HEK293T (cell line): ENCODE measurements at regions not wholly inside any gene's neighbourhood (a gene's known extent, or its start where the extent isn't known, plus 50 kb on each side); places are given as distances from the start of the nearest gene placed in this dataset.

Source experiments
- CTCF ChIA-PET: fragments of 350-600 bp; formaldehyde crosslinking; extraction: SDS; loops from one replicate; lab custom pipeline; 2021; ENCODE audit warnings: antibody characterized with exemption, inconsistent platforms; lab: Yijun Ruan, JAX
- POLR2A ChIA-PET: fragments of 350-600 bp; formaldehyde crosslinking; extraction: SDS; loops from one replicate; lab custom pipeline; 2020; ENCODE audit warnings: antibody characterized with exemption, inconsistent platforms; lab: Yijun Ruan, JAX
- DNase-seq: peaks from one replicate; pipeline ENCODE4 v3.0.0; 2012; ENCODE audit warnings: mixed read lengths; ENCODE audit errors: extremely low spot score
- ARNT ChIP-seq: fragments of 450-650 bp; IDR thresholded peaks from 2 replicates; pipeline ENCODE4 v1.6.1; 2017; ENCODE audit warnings: mild to moderate bottlenecking
- BHLHE40 ChIP-seq: fragments of 450-650 bp; IDR thresholded peaks from 2 replicates; pipeline ENCODE4 v1.6.1; 2016; ENCODE audit warnings: mild to moderate bottlenecking, moderate library complexity, borderline replicate concordance
- CTBP1 ChIP-seq: fragments of 450-650 bp; IDR thresholded peaks from 2 replicates; pipeline ENCODE4 v1.6.1; 2016; ENCODE audit warnings: borderline replicate concordance
- ELF4 ChIP-seq: fragments of 450-650 bp; IDR thresholded peaks from 2 replicates; pipeline ENCODE4 v1.6.1; 2017; ENCODE audit warnings: antibody characterized with exemption
- FOXA1 ChIP-seq: fragments of 450-650 bp; IDR thresholded peaks from 2 replicates; pipeline ENCODE4 v1.6.1; 2016; ENCODE audit warnings: mild to moderate bottlenecking
- FOXK2 ChIP-seq: fragments of 450-650 bp; IDR thresholded peaks from 2 replicates; pipeline ENCODE4 v1.6.1; 2016; ENCODE audit warnings: mild to moderate bottlenecking
- FOXM1 ChIP-seq: fragments of 450-650 bp; IDR thresholded peaks from 2 replicates; pipeline ENCODE4 v1.6.1; 2017; ENCODE audit warnings: mild to moderate bottlenecking, borderline replicate concordance
- HDGF ChIP-seq: fragments of 450-650 bp; IDR thresholded peaks from 2 replicates; pipeline ENCODE4 v1.6.1; 2017; ENCODE audit warnings: antibody characterized with exemption, borderline replicate concordance
- L3MBTL2 ChIP-seq: fragments of 450-650 bp; conservative IDR thresholded peaks from 2 replicates; pipeline ENCODE4 v1.6.1; 2016; ENCODE audit warnings: mild to moderate bottlenecking
- LEF1 ChIP-seq: fragments of 450-650 bp; IDR thresholded peaks from 2 replicates; pipeline ENCODE4 v1.6.1; 2017; ENCODE audit warnings: mild to moderate bottlenecking, borderline replicate concordance
- NFRKB ChIP-seq: fragments of 450-650 bp; IDR thresholded peaks from 2 replicates; pipeline ENCODE4 v1.6.1; 2016; ENCODE audit warnings: mild to moderate bottlenecking, moderate library complexity
- SP1 ChIP-seq: fragments of 450-650 bp; IDR thresholded peaks from 2 replicates; pipeline ENCODE4 v1.6.1; 2017
- SUZ12 ChIP-seq: fragments of 450-650 bp; IDR thresholded peaks from 2 replicates; pipeline ENCODE4 v1.6.1; 2016; ENCODE audit warnings: mild to moderate bottlenecking
- TARDBP ChIP-seq: fragments of 450-650 bp; IDR thresholded peaks from 2 replicates; pipeline ENCODE4 v1.6.1; 2016
- ZNF384 ChIP-seq: fragments of 450-650 bp; IDR thresholded peaks from 2 replicates; pipeline ENCODE4 v1.6.1; 2016
- TF ChIP-seq, protein P1 (sequence below): fragments of 450-650 bp; IDR thresholded peaks from 2 replicates; pipeline ENCODE4 v1.6.1; 2016

DNA sequence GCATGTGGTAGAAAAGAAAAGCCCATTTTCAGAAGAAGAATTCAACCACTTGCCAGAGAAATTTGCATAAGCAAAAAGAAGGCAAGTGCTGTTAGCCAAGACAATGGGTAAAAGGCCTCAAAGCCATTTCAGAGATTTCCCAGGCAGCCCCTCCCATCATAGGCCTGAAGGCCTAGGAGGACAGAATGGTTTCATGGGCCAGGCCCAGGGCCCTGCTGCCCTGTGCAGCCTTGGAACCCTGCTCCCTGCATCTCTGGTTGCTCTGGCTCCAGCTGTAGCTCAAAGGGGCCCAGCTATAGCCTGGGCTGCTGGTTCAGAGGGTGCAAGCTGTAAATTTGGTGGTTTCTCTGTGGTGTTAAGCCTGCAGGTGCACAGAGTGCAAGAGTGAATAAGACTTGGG is 212.8 kb downstream of the EFNB2 start:
- ChIA-PET POLR2A (no interaction called here), CTCF (interaction anchor here (0.5 kb wide), 1 partner anchor 18 kb away, joined by 3 read pairs; no protein-coding TSS in a partner anchor)
- TF ChIP-seq BHLHE40 (no peak), ARNT (no peak), CTBP1 (no peak), ZNF384 (no peak), ELF4 (no peak), TARDBP (no peak), FOXK2 (no peak), NFRKB (no peak)
- TF ChIP-seq, protein P1, sequence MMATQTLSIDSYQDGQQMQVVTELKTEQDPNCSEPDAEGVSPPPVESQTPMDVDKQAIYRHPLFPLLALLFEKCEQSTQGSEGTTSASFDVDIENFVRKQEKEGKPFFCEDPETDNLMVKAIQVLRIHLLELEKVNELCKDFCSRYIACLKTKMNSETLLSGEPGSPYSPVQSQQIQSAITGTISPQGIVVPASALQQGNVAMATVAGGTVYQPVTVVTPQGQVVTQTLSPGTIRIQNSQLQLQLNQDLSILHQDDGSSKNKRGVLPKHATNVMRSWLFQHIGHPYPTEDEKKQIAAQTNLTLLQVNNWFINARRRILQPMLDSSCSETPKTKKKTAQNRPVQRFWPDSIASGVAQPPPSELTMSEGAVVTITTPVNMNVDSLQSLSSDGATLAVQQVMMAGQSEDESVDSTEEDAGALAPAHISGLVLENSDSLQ = no peak
- DNase-seq = no peak

DNA sequence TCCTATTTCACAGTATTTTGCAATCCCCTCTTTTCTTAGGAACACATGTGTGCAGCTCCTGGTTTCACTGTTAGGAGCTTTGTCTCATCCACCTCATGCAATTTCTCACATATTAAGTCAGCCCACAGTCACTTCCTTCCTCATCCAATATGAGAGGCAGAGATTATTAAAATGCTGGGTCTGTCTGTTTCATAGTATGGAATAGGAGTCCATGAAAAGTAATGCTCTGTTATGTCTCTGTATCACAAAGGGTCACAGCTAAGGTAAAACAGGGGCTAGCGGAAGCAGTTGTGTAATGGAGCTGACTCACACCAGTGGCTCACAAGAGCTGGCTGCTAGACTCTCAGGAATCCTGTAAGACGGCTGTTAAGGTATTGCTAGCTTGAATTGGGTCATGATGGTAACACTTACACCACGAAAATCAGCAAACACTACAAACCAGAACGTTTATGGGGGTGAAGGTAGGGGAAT is 216.5 kb downstream of the EFNB2 start:
- no peak for DNase-seq
- CTCF ChIA-PET = no interaction called here
- POLR2A ChIA-PET = no interaction called here
- TF ChIP-seq NFRKB (no peak), FOXA1 (no peak), FOXM1 (no peak), BHLHE40 (no peak), ELF4 (no peak), SP1 (no peak), SUZ12 (no peak)

DNA sequence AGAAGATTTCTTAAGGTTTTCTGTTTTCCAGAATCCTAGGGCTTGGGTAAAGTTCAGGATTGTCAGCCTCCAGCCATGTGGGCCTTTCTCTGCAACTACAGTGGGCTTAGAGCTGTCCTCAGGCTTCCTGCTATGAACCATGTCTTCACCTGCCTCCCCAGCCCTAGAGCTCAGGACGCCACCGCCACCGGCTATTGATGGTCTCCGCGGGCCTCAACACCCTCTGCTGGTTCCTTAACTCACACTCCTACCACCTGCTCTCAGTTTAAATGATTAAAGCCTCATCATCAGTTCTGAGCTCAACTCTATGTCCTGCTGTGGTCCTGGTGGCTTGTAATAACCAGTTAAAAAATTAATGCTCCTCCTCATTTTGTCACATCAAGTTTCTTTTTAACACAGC is 221.0 kb downstream of the EFNB2 start:
- TF ChIP-seq FOXA1 = no peak
- no peak for TF ChIP-seq CTBP1
- TF ChIP-seq SUZ12 = no peak
- TF ChIP-seq FOXM1 = no peak
- TF ChIP-seq ZNF384 = no peak
- TF ChIP-seq SP1 = no peak
- TF ChIP-seq ELF4 = no peak
- no peak for TF ChIP-seq LEF1
- TF ChIP-seq L3MBTL2 = no peak
- TF ChIP-seq FOXK2 = no peak
- no peak for TF ChIP-seq TARDBP
- no peak for TF ChIP-seq HDGF
- TF ChIP-seq, protein P1 = no peak
- no peak for TF ChIP-seq BHLHE40
- TF ChIP-seq NFRKB = no peak
- no peak for TF ChIP-seq ARNT
- CTCF ChIA-PET = interaction anchor here (0.7 kb wide), 1 partner anchor 188 kb away, joined by 3 read pairs; no protein-coding TSS in a partner anchor
- POLR2A ChIA-PET = no interaction called here

GRCh38 chr13:106311004-106311403 is 224.5 kb downstream of the EFNB2 start:
- no peak for DNase-seq
- TF ChIP-seq, protein P1 = no peak
- no peak for TF ChIP-seq ELF4
- TF ChIP-seq SUZ12 = no peak
- TF ChIP-seq HDGF = no peak
- no peak for TF ChIP-seq NFRKB
- no peak for TF ChIP-seq FOXM1
- no peak for TF ChIP-seq ARNT
- no peak for TF ChIP-seq BHLHE40
- CTCF ChIA-PET = no interaction called here
- POLR2A ChIA-PET = no interaction called here

More for the DNA sequence above, 221.0 kb downstream of the EFNB2 start:
- DNase-seq = no peak

DNA sequence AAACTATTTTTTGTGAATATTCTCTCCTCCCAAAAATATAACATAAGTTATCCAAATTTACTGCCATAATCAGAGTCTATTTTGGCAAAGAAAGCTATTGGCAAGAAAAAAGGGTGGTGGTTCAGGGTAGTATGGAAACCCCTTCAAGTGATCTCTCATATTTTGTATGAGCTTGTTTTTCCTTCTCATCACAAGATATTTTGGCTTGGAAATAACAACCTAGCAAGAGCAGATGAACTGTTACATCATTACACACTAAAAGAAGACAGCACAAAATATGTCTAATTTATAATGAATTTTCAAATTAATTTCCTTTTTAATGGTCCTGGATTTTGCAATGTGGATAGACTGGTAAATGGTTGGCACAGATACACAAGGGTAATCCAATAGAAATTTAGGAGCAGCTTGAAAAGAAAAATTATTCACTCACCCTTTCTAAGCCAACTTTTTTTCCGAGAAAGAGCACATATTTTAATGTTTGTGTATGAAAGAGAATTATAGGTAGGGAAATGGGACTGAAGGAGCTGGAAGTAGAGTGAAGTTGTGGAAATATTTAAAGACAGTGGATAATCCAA is 225.1 kb downstream of the EFNB2 start:
- ChIA-PET CTCF (no interaction called here), POLR2A (no interaction called here)
- DNase-seq = no peak
- TF ChIP-seq NFRKB = no peak
- no peak for TF ChIP-seq BHLHE40
- TF ChIP-seq ZNF384 = no peak
- no peak for TF ChIP-seq TARDBP
- no peak for TF ChIP-seq ELF4
- TF ChIP-seq SP1 = no peak
- TF ChIP-seq FOXK2 = no peak
- no peak for TF ChIP-seq SUZ12
- TF ChIP-seq, protein P1 = no peak
- TF ChIP-seq LEF1 = no peak
- no peak for TF ChIP-seq FOXM1
- no peak for TF ChIP-seq HDGF
- TF ChIP-seq FOXA1 = no peak
- TF ChIP-seq ARNT = no peak

GRCh38 chr13:106306748-106307277 is 228.6 kb downstream of the EFNB2 start:
- TF ChIP-seq L3MBTL2 (no peak), CTBP1 (no peak), ZNF384 (no peak), ARNT (no peak), TARDBP (no peak), FOXA1 (no peak), ELF4 (no peak), SUZ12 (no peak), BHLHE40 (no peak), NFRKB (no peak), FOXK2 (no peak)
- TF ChIP-seq, protein P1 = no peak
- CTCF ChIA-PET = no interaction called here
- POLR2A ChIA-PET = no interaction called here
- no peak for DNase-seq
